WERI-Rb-1 (cell line): ENCODE measurements at regions not wholly inside any gene's neighbourhood (a gene's known extent, or its start where the extent isn't known, plus 50 kb on each side); places are given as distances from the start of the nearest gene placed in this dataset.

ENCODE experiments used
- DNase-seq: peaks from one replicate; pipeline ENCODE4 v3.0.0-alpha.2; 2020
- H3K27ac ChIP-seq: fragments of 250-450 bp; sonication (Bioruptor Pico); 2 replicates; pipeline ENCODE4 v1.5.1; 2020; ENCODE audit warnings: mild to moderate bottlenecking, moderate library complexity
- H3K27me3 ChIP-seq: fragments of 250-450 bp; sonication (Bioruptor Pico); 2 replicates; pipeline ENCODE4 v1.5.1; 2021; ENCODE audit warnings: mild to moderate bottlenecking, low read depth, moderate library complexity; ENCODE audit not compliant: insufficient read depth, severe bottlenecking
- H3K36me3 ChIP-seq: fragments of 250-450 bp; sonication (Bioruptor Pico); 2 replicates; pipeline ENCODE4 v1.5.1; 2020; ENCODE audit warnings: mild to moderate bottlenecking, moderate library complexity
- H3K4me3 ChIP-seq: 2 replicates; pipeline ENCODE4 v1.5.1; 2011; ENCODE audit warnings: low read depth, mild to moderate bottlenecking, control low read depth, low read length
- H3K9me3 ChIP-seq: fragments of 250-450 bp; sonication (Bioruptor Pico); 2 replicates; pipeline ENCODE4 v1.5.1; 2021; ENCODE audit warnings: mild to moderate bottlenecking, moderate library complexity; ENCODE audit not compliant: severe bottlenecking
- TF ChIP-seq, protein P1 (sequence below): IDR thresholded peaks from 2 replicates; pipeline ENCODE4 v1.5.1; 2011; ENCODE audit warnings: low read depth, mild to moderate bottlenecking, control low read depth, inconsistent platforms, low read length

DNA sequence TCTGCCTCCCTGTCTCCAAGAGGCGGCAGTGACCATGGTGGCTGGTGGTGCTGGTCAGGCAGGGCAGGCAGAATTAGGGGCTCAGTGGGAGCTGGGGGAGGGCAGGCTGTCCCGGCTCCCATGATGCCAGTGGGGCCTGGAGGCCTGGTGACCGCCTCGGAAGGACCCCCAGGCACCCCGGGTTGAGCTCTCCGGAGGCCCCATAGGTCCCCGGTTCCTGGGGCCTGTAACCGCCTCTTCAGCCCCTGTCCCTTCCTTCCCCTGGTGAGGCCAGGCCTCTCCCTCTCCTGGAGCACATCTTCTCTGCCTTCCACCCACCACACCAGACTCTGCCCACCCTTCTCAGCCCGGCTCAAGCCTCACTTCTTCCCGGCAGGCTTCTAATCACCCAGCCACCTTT, 117.7 kb upstream of the GSC start:
- H3K27ac ChIP-seq = no peak overlapping the region
- TF ChIP-seq, protein P1, sequence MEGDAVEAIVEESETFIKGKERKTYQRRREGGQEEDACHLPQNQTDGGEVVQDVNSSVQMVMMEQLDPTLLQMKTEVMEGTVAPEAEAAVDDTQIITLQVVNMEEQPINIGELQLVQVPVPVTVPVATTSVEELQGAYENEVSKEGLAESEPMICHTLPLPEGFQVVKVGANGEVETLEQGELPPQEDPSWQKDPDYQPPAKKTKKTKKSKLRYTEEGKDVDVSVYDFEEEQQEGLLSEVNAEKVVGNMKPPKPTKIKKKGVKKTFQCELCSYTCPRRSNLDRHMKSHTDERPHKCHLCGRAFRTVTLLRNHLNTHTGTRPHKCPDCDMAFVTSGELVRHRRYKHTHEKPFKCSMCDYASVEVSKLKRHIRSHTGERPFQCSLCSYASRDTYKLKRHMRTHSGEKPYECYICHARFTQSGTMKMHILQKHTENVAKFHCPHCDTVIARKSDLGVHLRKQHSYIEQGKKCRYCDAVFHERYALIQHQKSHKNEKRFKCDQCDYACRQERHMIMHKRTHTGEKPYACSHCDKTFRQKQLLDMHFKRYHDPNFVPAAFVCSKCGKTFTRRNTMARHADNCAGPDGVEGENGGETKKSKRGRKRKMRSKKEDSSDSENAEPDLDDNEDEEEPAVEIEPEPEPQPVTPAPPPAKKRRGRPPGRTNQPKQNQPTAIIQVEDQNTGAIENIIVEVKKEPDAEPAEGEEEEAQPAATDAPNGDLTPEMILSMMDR = no peak
- H3K9me3 ChIP-seq = no peaks in the 10 kb centered on the region
- no peaks in the 10 kb centered on the region for H3K36me3 ChIP-seq
- DNase-seq = no peak
- H3K27me3 ChIP-seq = no peaks in the 10 kb centered on the region
- no peak overlapping the region for H3K4me3 ChIP-seq

DNA sequence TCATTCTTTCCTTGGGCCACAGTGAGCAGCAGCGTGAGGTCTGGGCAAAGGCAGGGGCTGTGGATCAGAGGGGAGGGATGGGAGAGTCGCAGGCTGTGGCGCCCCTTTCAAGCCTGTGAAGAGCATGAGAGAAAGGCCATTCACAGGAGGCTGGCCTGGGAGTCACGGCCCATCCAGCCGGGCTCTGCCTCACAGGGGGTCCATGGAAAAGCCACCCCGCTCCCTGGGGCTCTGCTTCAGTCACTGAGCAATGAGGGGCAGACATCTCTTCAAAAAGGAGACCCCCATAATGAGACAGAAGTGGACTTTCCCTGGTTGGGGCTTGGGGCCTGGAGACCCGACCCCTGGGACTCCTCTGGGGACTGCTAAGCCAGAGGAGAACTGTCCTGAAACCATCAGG, 117.0 kb upstream of the GSC start:
- no peaks in the 10 kb centered on the region for H3K36me3 ChIP-seq
- no peaks in the 10 kb centered on the region for H3K9me3 ChIP-seq
- H3K27me3 ChIP-seq = no peaks in the 10 kb centered on the region
- H3K4me3 ChIP-seq = no peak overlapping the region
- TF ChIP-seq, protein P1 = no peak
- DNase-seq = no peak
- no peak overlapping the region for H3K27ac ChIP-seq

DNA sequence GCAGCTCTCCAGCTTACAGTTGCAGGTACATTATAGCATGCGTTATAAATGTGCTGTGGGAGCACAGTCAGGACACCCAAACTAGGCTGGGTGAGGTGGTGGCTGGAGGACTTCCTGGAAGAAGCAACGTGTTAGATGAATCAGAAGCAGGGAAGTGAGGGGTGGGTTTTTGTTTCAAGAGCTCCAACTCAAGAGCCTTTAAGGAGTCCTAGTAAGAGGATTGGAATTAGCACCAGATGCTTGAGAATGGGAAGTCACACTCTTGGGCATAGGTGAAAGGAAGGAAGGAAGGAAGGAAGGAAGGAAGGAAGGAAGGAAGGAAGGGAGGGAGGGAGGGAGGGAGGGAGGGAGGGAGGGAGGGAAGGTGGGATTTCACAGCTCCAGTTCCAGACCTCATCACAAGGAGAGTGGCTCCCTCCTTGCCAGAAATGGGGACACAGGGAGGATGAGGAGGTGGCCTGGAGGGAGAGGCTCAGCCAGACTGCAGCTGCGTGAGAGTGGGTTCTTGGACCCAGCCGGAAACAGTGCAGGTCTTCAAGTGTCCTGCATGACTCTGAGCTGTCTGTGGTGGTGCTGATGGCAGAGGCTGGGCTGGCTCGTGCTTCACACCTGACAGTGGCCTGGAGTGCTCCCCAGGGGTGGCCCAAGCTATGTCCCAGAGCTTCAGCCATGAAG, 115.7 kb upstream of the GSC start:
- H3K27ac ChIP-seq = no peak overlapping the region
- H3K27me3 ChIP-seq = no peaks in the 10 kb centered on the region
- TF ChIP-seq, protein P1 = no peak
- no peak overlapping the region for H3K4me3 ChIP-seq
- no peaks in the 10 kb centered on the region for H3K36me3 ChIP-seq
- no peak for DNase-seq
- H3K9me3 ChIP-seq = no peaks in the 10 kb centered on the region

DNA sequence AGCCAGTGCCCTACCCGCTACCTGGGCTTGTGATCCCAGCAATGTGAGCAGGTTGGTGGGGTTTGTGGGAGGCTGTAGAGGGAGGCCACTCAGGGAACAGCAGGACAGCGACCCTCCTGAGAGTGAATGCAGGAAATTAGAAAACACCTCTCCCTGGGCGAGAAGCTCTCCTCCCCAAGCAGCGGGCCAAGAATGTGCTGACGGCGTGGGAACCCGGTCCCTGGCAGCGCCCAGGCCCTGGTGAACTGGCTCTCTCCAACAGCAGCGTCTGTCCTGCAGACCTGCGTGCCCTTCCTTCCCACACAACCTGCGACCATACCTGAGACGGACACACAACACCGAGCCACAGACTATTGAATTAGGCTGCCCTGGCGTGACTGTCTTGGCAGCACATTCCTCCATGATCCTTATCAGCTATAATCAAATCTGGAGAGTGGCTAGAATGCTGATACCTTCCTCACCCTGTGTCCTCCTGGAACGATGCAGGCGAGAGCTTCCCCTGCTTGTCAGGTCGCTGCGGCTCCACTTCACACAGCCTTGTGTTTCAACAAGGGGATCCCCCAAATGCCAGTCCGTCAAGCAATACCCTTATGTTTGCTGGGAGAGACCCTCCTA, 114.8 kb upstream of the GSC start:
- Histone ChIP-seq H3K27ac (no peak overlapping the region), H3K9me3 (no peaks in the 10 kb centered on the region), H3K27me3 (no peaks in the 10 kb centered on the region), H3K36me3 (no peaks in the 10 kb centered on the region), H3K4me3 (no peak overlapping the region)
- DNase-seq = no peak
- TF ChIP-seq, protein P1 = no peak

DNA sequence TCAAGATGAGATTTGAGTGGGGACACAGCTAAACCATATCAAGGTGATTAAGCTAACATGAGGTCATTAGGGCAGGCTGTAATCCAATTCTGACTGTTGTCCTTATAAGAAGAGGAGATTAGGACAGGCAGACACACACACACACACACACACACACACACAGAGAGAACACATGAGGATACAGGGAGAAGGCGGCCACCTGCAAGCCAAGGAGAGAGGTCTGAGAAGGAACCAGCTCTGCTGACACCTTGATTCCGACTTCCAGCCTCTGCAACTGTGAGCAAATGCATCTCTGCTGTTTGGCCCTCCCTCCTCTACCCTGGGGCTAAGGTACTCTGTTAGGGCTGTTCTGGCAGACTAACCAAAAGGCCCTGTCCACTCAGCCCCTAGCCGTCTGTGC, 112.5 kb upstream of the GSC start:
- Histone ChIP-seq H3K27me3 (no peaks in the 10 kb centered on the region), H3K9me3 (no peaks in the 10 kb centered on the region), H3K4me3 (peak overlapping the region; percentile 7; the same call in 1 of the 2 replicates), H3K27ac (peak overlapping the region; percentile 82), H3K36me3 (no peaks in the 10 kb centered on the region)
- DNase-seq = peak; percentile 77
- TF ChIP-seq, protein P1 = no peak
